CD8-positive, alpha-beta memory T cell (primary cell): ENCODE measurements at regions not wholly inside any gene's neighbourhood (a gene's known extent, or its start where the extent isn't known, plus 50 kb on each side); places are given as distances from the start of the nearest gene placed in this dataset.

Source experiments
- CTCF ChIA-PET: fragments of 350-600 bp; sonication (Branson Sonifier 250); formaldehyde crosslinking; loops from one replicate; lab custom pipeline; 2021; ENCODE audit warnings: antibody characterized with exemption; lab: Charles Lee
- POLR2A ChIA-PET: fragments of 350-600 bp; sonication (Branson Sonifier 250); formaldehyde crosslinking; loops from one replicate; lab custom pipeline; 2021; ENCODE audit warnings: antibody characterized with exemption; lab: Charles Lee
- DNase-seq, 5 donors: peaks; one replicate each; pipeline versions ENCODE4 v3.0.0 to v3.0.0-alpha.2; 2020 to 2022; ENCODE audit warnings: mixed read lengths in 1 of 5
- H3K27ac ChIP-seq: one replicate; pipeline ENCODE4 v1.7.0; 2013; ENCODE audit warnings: low read depth, mild to moderate bottlenecking, low read length, moderate library complexity
- H3K27me3 ChIP-seq: 2 replicates; pipeline ENCODE4 v1.7.0; 2013; ENCODE audit warnings: low read length, mild to moderate bottlenecking; ENCODE audit not compliant: insufficient read depth, poor library complexity, severe bottlenecking
- H3K36me3 ChIP-seq: 2 replicates; pipeline ENCODE4 v1.7.0; 2013; ENCODE audit warnings: mild to moderate bottlenecking, low read length, moderate library complexity; ENCODE audit not compliant: insufficient read depth
- H3K4me1 ChIP-seq: 2 replicates; pipeline ENCODE4 v1.7.0; 2013; ENCODE audit warnings: mild to moderate bottlenecking, low read length, moderate library complexity; ENCODE audit not compliant: insufficient read depth
- H3K4me3 ChIP-seq: 2 replicates; pipeline ENCODE4 v1.7.0; 2013; ENCODE audit warnings: mild to moderate bottlenecking, low read length
- H3K9me3 ChIP-seq: 2 replicates; pipeline ENCODE4 v1.7.0; 2013; ENCODE audit warnings: mild to moderate bottlenecking, low read length
- H3K27ac Mint-ChIP-seq, 8 donors: one replicate each; pipeline ENCODE4 v1.8.0; 2020 to 2021; ENCODE audit warnings: mixed read lengths in 8 of 8, mild to moderate bottlenecking in 6 of 8, inconsistent platforms in 3 of 8, moderate library complexity in 3 of 8
- H3K27me3 Mint-ChIP-seq, 2 donors: one replicate each; pipeline ENCODE4 v1.8.0; 2020 to 2021; ENCODE audit warnings: mixed read lengths in 2 of 2, mild to moderate bottlenecking in 1 of 2, moderate library complexity in 1 of 2
- H3K36me3 Mint-ChIP-seq, 3 donors: one replicate each; pipeline ENCODE4 v1.8.0; 2020 to 2021; ENCODE audit warnings: mixed read lengths in 3 of 3, inconsistent platforms in 1 of 3, mild to moderate bottlenecking in 1 of 3
- H3K4me1 Mint-ChIP-seq, 3 donors: one replicate each; pipeline ENCODE4 v1.8.0; 2020 to 2021; ENCODE audit warnings: mixed read lengths in 3 of 3, inconsistent platforms in 1 of 3, mild to moderate bottlenecking in 1 of 3
- H3K4me3 Mint-ChIP-seq, 7 donors: one replicate each; pipeline ENCODE4 v1.8.0; 2020 to 2021; ENCODE audit warnings: mixed read lengths in 7 of 7, mild to moderate bottlenecking in 6 of 7, moderate library complexity in 4 of 7, inconsistent platforms in 2 of 7
- H3K9me3 Mint-ChIP-seq, 5 donors: one replicate each; pipeline ENCODE4 v1.8.0; 2020 to 2022; ENCODE audit warnings: mixed read lengths in 5 of 5, mild to moderate bottlenecking in 3 of 5, moderate library complexity in 2 of 5, inconsistent platforms in 1 of 5

- H3K27me3 ChIP-seq: no peaks in the 10 kb centered on the region
- POLR2A ChIA-PET: no interaction called here
- H3K27ac ChIP-seq: no peak overlapping the region
- Mint-ChIP-seq H3K27me3 (peaks cover 0 to 3% of the 10 kb centered on the region in 2 donors), H3K4me1 (peaks cover 5 to 12% (median 8%) of the 10 kb centered on the region in 3 donors), H3K27ac (no peak overlapping the region), H3K36me3 (no peaks in the 10 kb centered on the region), H3K4me3 (no peak overlapping the region), H3K9me3 (peaks cover 0 to 2% (median 0%) of the 10 kb centered on the region in 5 donors)
- CTCF ChIA-PET: no interaction called here
- H3K9me3 ChIP-seq: no peaks in the 10 kb centered on the region
- peak in 2 of 5 donors; percentile 3 to 57 for DNase-seq
- H3K4me1 ChIP-seq: no peaks in the 10 kb centered on the region
- H3K36me3 ChIP-seq: no peaks in the 10 kb centered on the region
- H3K4me3 ChIP-seq: no peak overlapping the region
These were observed 60.4 kb upstream of the GAREM1 start for GRCh38 chr18:32530947-32531651.

GRCh38 chr18:32529722-32530420, 59.2 kb upstream of the GAREM1 start:
- CTCF ChIA-PET: no interaction called here
- Mint-ChIP-seq H3K36me3 (no peaks in the 10 kb centered on the region), H3K4me3 (no peak overlapping the region), H3K27me3 (no peaks in the 10 kb centered on the region), H3K4me1 (peaks cover 5 to 12% (median 8%) of the 10 kb centered on the region in 3 donors), H3K27ac (no peak overlapping the region), H3K9me3 (peaks cover 0 to 2% (median 0%) of the 10 kb centered on the region in 5 donors)
- H3K9me3 ChIP-seq: no peaks in the 10 kb centered on the region
- POLR2A ChIA-PET: no interaction called here
- H3K4me3 ChIP-seq: no peak overlapping the region
- H3K27me3 ChIP-seq: no peaks in the 10 kb centered on the region
- no peaks in the 10 kb centered on the region for H3K36me3 ChIP-seq
- no peak for DNase-seq
- no peaks in the 10 kb centered on the region for H3K4me1 ChIP-seq
- no peak overlapping the region for H3K27ac ChIP-seq

- Mint-ChIP-seq H3K4me1 (no peaks in the 10 kb centered on the region), H3K36me3 (no peaks in the 10 kb centered on the region), H3K27ac (no peak overlapping the region), H3K4me3 (no peak overlapping the region), H3K27me3 (peaks cover 6 to 27% of the 10 kb centered on the region in 2 donors), H3K9me3 (no peaks in the 10 kb centered on the region)
- POLR2A ChIA-PET: no interaction called here
- no peak for DNase-seq
- Histone ChIP-seq H3K4me1 (no peaks in the 10 kb centered on the region), H3K27me3 (no peaks in the 10 kb centered on the region), H3K4me3 (no peak overlapping the region), H3K27ac (no peak overlapping the region), H3K36me3 (no peaks in the 10 kb centered on the region), H3K9me3 (no peaks in the 10 kb centered on the region)
- CTCF ChIA-PET: no interaction called here
These were observed 50.1 kb upstream of the GAREM1 start for GRCh38 chr18:32520771-32521170.
